IMR-90 (cell line): ENCODE measurements at regions not wholly inside any gene's neighbourhood (a gene's known extent, or its start where the extent isn't known, plus 50 kb on each side); places are given as distances from the start of the nearest gene placed in this dataset.
A peak's percentile ranks its signal among the peaks of the same experiment; 100 is the strongest.

Experiments used
- ATAC-seq: fragments of 200-7000 bp; cut with Tn5 transposase; 2 replicates; pipeline ENCODE4 v1.9.1; 2020; ENCODE audit warnings: low read depth, mild to moderate bottlenecking, moderate library complexity
- BruUV-seq: library from RNA; stranded (reverse); fragments of 400-500 nt; replicated peaks from 2 replicates; lab custom pipeline; 2021; lab: Mats Ljungman, UMichigan
- CTCF ChIA-PET: fragments of 300-600 bp; formaldehyde crosslinking; extraction: SDS; loops from one replicate; lab custom pipeline; 2021; ENCODE audit warnings: antibody characterized with exemption; lab: Yijun Ruan, JAX
- POLR2A ChIA-PET: fragments of 300-600 bp; sonication (Branson Sonifier 250); formaldehyde crosslinking; loops from one replicate; lab custom pipeline; 2022; ENCODE audit warnings: antibody characterized with exemption; ENCODE audit not compliant: unreplicated experiment; lab: Charles Lee
- DNase-seq: peaks from one replicate; pipeline ENCODE4 v3.0.0; 2013
- H2AFZ ChIP-seq: replicated peaks from 2 replicates; pipeline ENCODE3; 2013; ENCODE audit warnings: low read length, mild to moderate bottlenecking; ENCODE audit not compliant: poor library complexity
- H2AK5ac ChIP-seq: 2 replicates; pipeline ENCODE4 v1.6.1; 2013; ENCODE audit warnings: low read depth, low read length, inconsistent platforms
- H2AK9ac ChIP-seq: replicated peaks from 2 replicates; pipeline ENCODE3; 2013; ENCODE audit warnings: mild to moderate bottlenecking, low read depth, low read length, moderate library complexity; ENCODE audit not compliant: poor library complexity
- H2BK120ac ChIP-seq: 2 replicates; pipeline ENCODE4 v1.6.1; 2013; ENCODE audit warnings: low read depth, low read length, inconsistent platforms
- H2BK15ac ChIP-seq: 3 replicates; pipeline ENCODE4 v1.6.1; 2013; ENCODE audit warnings: low read depth, low read length, inconsistent platforms
- H2BK20ac ChIP-seq: 2 replicates; pipeline ENCODE4 v1.6.1; 2013; ENCODE audit warnings: low read depth, mild to moderate bottlenecking, inconsistent platforms, low read length, moderate library complexity
- H2BK5ac ChIP-seq: 2 replicates; pipeline ENCODE4 v1.6.1; 2013; ENCODE audit warnings: mild to moderate bottlenecking, low read depth, low read length, inconsistent platforms; ENCODE audit not compliant: poor library complexity, severe bottlenecking
- H3K14ac ChIP-seq: replicated peaks from 2 replicates; pipeline ENCODE4 v1.6.1; 2013; ENCODE audit warnings: low read depth, low read length, inconsistent platforms
- H3K18ac ChIP-seq: 2 replicates; pipeline ENCODE4 v1.6.1; 2013; ENCODE audit warnings: low read depth, low read length, control low read depth
- H3K23ac ChIP-seq: 2 replicates; pipeline ENCODE4 v1.6.1; 2013; ENCODE audit warnings: low read depth, low read length, inconsistent platforms
- H3K27ac ChIP-seq: 2 replicates; pipeline ENCODE4 v1.5.1; 2013; ENCODE audit warnings: mild to moderate bottlenecking, control low read depth, low read length; ENCODE audit not compliant: insufficient read depth
- H3K27me3 ChIP-seq: 2 replicates; pipeline ENCODE4 v1.6.1; 2013; ENCODE audit warnings: low read length; ENCODE audit not compliant: control insufficient read depth, insufficient read depth
- H3K36me3 ChIP-seq: 2 replicates; pipeline ENCODE4 v1.6.1; 2013; ENCODE audit warnings: low read length, mixed read lengths; ENCODE audit not compliant: control insufficient read depth, insufficient read depth
- H3K4ac ChIP-seq: 2 replicates; pipeline ENCODE4 v1.6.1; 2013; ENCODE audit warnings: low read depth, low read length, inconsistent platforms
- H3K4me1 ChIP-seq: 2 replicates; pipeline ENCODE4 v1.6.1; 2013; ENCODE audit warnings: low read length, mixed read lengths; ENCODE audit not compliant: control insufficient read depth, insufficient read depth
- H3K4me2 ChIP-seq: 2 replicates; pipeline ENCODE4 v1.6.1; 2013; ENCODE audit warnings: low read depth, mild to moderate bottlenecking, control low read depth, low read length, moderate library complexity
- H3K4me3 ChIP-seq: 2 replicates; pipeline ENCODE4 v1.5.1; 2013; ENCODE audit warnings: low read depth, mild to moderate bottlenecking, control low read depth, low read length, moderate library complexity; ENCODE audit not compliant: insufficient read depth
- H3K56ac ChIP-seq: 2 replicates; pipeline ENCODE4 v1.6.1; 2013; ENCODE audit warnings: low read length, inconsistent platforms; ENCODE audit not compliant: insufficient read depth; ENCODE audit errors: extremely low read depth
- H3K79me1 ChIP-seq, 2 experiments: 2 replicates each; pipeline ENCODE4 v1.6.1; 2013; ENCODE audit warnings: low read length in 2 of 2, inconsistent platforms in 1 of 2, low read depth in 1 of 2
- H3K9ac ChIP-seq: 2 replicates; pipeline ENCODE4 v1.6.1; 2013; ENCODE audit warnings: low read depth, low read length, control low read depth
- H3K9me1 ChIP-seq: 2 replicates; pipeline ENCODE4 v1.6.1; 2013; ENCODE audit warnings: low read length, inconsistent platforms; ENCODE audit not compliant: insufficient read depth
- H3K9me3 ChIP-seq: 2 replicates; pipeline ENCODE4 v1.6.1; 2013; ENCODE audit warnings: low read length; ENCODE audit not compliant: control insufficient read depth, insufficient read depth
- H4K20me1 ChIP-seq: 2 replicates; pipeline ENCODE4 v1.6.1; 2013; ENCODE audit warnings: low read length, inconsistent platforms; ENCODE audit not compliant: insufficient read depth
- H4K5ac ChIP-seq: 2 replicates; pipeline ENCODE4 v1.6.1; 2013; ENCODE audit warnings: mild to moderate bottlenecking, low read depth, low read length, control low read depth
- H4K8ac ChIP-seq, 2 experiments: 2 replicates each; pipeline ENCODE4 v1.6.1; 2013; ENCODE audit warnings: low read depth in 2 of 2, low read length in 2 of 2, control low read depth in 1 of 2, inconsistent platforms in 1 of 2
- H4K91ac ChIP-seq: 2 replicates; pipeline ENCODE4 v1.6.1; 2013; ENCODE audit warnings: low read depth, low read length, inconsistent platforms; ENCODE audit not compliant: insufficient read depth
- ELK1 ChIP-seq: fragments of 150-350 bp; IDR thresholded peaks from 2 replicates; pipeline ENCODE4 v1.6.1; 2016; ENCODE audit warnings: low read depth, mild to moderate bottlenecking, low read length, moderate library complexity, borderline replicate concordance
- FOS ChIP-seq: fragments of 150-350 bp; IDR thresholded peaks from 2 replicates; pipeline ENCODE4 v1.6.1; 2016; ENCODE audit warnings: low read depth, low read length
- WGBS, 2 experiments: methylation state at CpG; one replicate each; pipeline versions ENCODE4 v1.1.5 to v1.1.7; 2013; ENCODE audit warnings: missing lambda C conversion rate in 2 of 2; ENCODE audit not compliant: insufficient read length in 1 of 2; ENCODE audit errors: extremely low coverage in 2 of 2; 5-methylcytosine and 5-hydroxymethylcytosine counted together
- dilution Hi-C: fragments of 300-500 bp; cut with HindIII; formaldehyde crosslinking; loops from one replicate; pipeline ENCODE4 v1.14.3; 2018; ENCODE audit warnings: low sequenced_read_pairs; ENCODE audit not compliant: unreplicated experiment
- in situ Hi-C: fragments of 300-500 bp; cut with MboI; formaldehyde crosslinking; loops from 3 replicates; pipeline ENCODE4 v1.14.3; 2019; ENCODE audit warnings: low sequenced_read_pairs, inconsistent platforms, mixed read lengths
- intact Hi-C: fragments of 100-400 bp; cut with micrococcal nuclease; formaldehyde crosslinking; loops from 2 replicates; pipeline ENCODE4 v1.10.0; 2022

GRCh38 chr21:21682172-21682571 is 684.0 kb downstream of the NCAM2 start:
- POLR2A ChIA-PET = interaction anchor here (0.5 kb wide), 1 partner anchor 224 kb away, joined by 3 read pairs; no protein-coding TSS in a partner anchor
- H3K14ac ChIP-seq = no peak overlapping the region
- no peaks in the 10 kb centered on the region for H3K9me3 ChIP-seq
- H3K79me1 ChIP-seq = no peaks in the 10 kb centered on the region
- ATAC-seq (peak; percentile 61), DNase-seq (peak; percentile 47)
- H4K91ac ChIP-seq = no peak overlapping the region
- H2BK120ac ChIP-seq = no peak overlapping the region
- no CpG with 5 or more reads among the region's 2 CpGs for WGBS, 2 experiments
- no peak overlapping the region for H2AK5ac ChIP-seq
- H3K56ac ChIP-seq = no peak overlapping the region
- no peaks in the 10 kb centered on the region for H3K36me3 ChIP-seq
- H3K9ac ChIP-seq = no peak overlapping the region
- intact Hi-C loops (no loop called here), in situ Hi-C loops (loop anchor here (25.0 kb wide), 1 partner anchor 445 kb away; no protein-coding TSS in a partner anchor), dilution Hi-C loops (no loop called here)
- no peak overlapping the region for H3K4ac ChIP-seq
- no peak overlapping the region for H4K5ac ChIP-seq
- H3K18ac ChIP-seq = no peak overlapping the region
- no peak overlapping the region for H3K4me3 ChIP-seq
- H2AK9ac ChIP-seq = no peak overlapping the region
- no peaks in the 10 kb centered on the region for H4K20me1 ChIP-seq
- H2BK5ac ChIP-seq = peak overlapping the region; percentile 64
- H3K4me1 ChIP-seq = no peaks in the 10 kb centered on the region
- no peaks in the 10 kb centered on the region for H3K9me1 ChIP-seq
- H4K8ac ChIP-seq = no peak overlapping the region
- no peak overlapping the region for H2AFZ ChIP-seq
- CTCF ChIA-PET = no interaction called here
- no peaks in the 10 kb centered on the region for H3K27me3 ChIP-seq
- no peak overlapping the region for H2BK20ac ChIP-seq
- H3K23ac ChIP-seq = no peak overlapping the region
- no TSS peak for BruUV-seq
- H3K4me2 ChIP-seq = peak overlapping the region; percentile 55; the same call in 1 of the 2 replicates
- H2BK15ac ChIP-seq = no peak overlapping the region
- peak; percentile 51; the same call in 1 of the 2 replicates for TF ChIP-seq FOS
- TF ChIP-seq ELK1 = no peak
- H3K27ac ChIP-seq = no peak overlapping the region
